OCI-LY3 (cell line): ENCODE measurements at regions not wholly inside any gene's neighbourhood (a gene's known extent, or its start where the extent isn't known, plus 50 kb on each side); places are given as distances from the start of the nearest gene placed in this dataset.
A peak's percentile ranks its signal among the peaks of the same experiment; 100 is the strongest.

Experiments used
- H2AFZ ChIP-seq: fragments of 200-600, 300-600 bp; shearing (Covaris generic); 2 replicates; pipeline ENCODE4 v1.6.0; 2014; ENCODE audit warnings: antibody characterized with exemption, low read depth, low read length
- H3K27ac ChIP-seq: fragments of 200-600, 300-600 bp; sonication (generic); 2 replicates; pipeline ENCODE4 v1.5.1; 2014; ENCODE audit warnings: mild to moderate bottlenecking, low read length, moderate library complexity, mixed read lengths
- H3K27me3 ChIP-seq: fragments of 200-600, 300-600 bp; sonication (generic); 2 replicates; pipeline ENCODE4 v1.6.1; 2014; ENCODE audit warnings: low read depth, low read length, mixed read lengths
- H3K36me3 ChIP-seq: fragments of 200-600, 300-600 bp; sonication (generic); replicated peaks from 2 replicates; pipeline ENCODE3; 2014; ENCODE audit warnings: low read depth, low read length, mixed read lengths
- H3K4me1 ChIP-seq: fragments of 300-600, 200-600 bp; sonication (generic); 2 replicates; pipeline ENCODE4 v1.6.1; 2014; ENCODE audit warnings: low read length, mixed read lengths
- H3K4me2 ChIP-seq: fragments of 200-600, 300-600 bp; sonication (generic); 2 replicates; pipeline ENCODE4 v1.6.1; 2014; ENCODE audit warnings: low read length, mixed read lengths
- H3K4me3 ChIP-seq: fragments of 300-600, 200-600 bp; sonication (generic); 2 replicates; pipeline ENCODE4 v1.5.1; 2014; ENCODE audit warnings: antibody characterized with exemption, mild to moderate bottlenecking, low read length, moderate library complexity
- H3K79me2 ChIP-seq: fragments of 300-600, 200-600 bp; shearing (Covaris generic); 2 replicates; pipeline ENCODE4 v1.6.1; 2014; ENCODE audit warnings: mild to moderate bottlenecking, low read length, mixed read lengths
- H3K9ac ChIP-seq: fragments of 300-600, 200-600 bp; shearing (Covaris generic); 2 replicates; pipeline ENCODE4 v1.6.0; 2014; ENCODE audit warnings: mild to moderate bottlenecking, low read length, moderate library complexity
- H3K9me3 ChIP-seq: fragments of 200-600, 300-600 bp; shearing (Covaris generic); 2 replicates; pipeline ENCODE4 v1.6.1; 2014; ENCODE audit warnings: low read length, mixed read lengths; ENCODE audit not compliant: insufficient read depth
- H4K20me1 ChIP-seq: fragments of 200-600, 300-600 bp; sonication (generic); 2 replicates; pipeline ENCODE4 v1.6.1; 2016; ENCODE audit warnings: low read length, mixed read lengths; ENCODE audit not compliant: insufficient read depth
- EZH2phosphoT487 ChIP-seq: fragments of 200-600 bp; shearing (Covaris generic); IDR thresholded peaks from 2 replicates; pipeline ENCODE4 v1.6.1; 2018; ENCODE audit warnings: antibody characterized with exemption, mixed run types, low read depth
- TF ChIP-seq, protein P1 (sequence below): fragments of 200-600, 300-600 bp; sonication (generic); IDR thresholded peaks from 2 replicates; pipeline ENCODE4 v1.5.1; 2014; ENCODE audit warnings: antibody characterized with exemption, low read length, low read depth

DNA sequence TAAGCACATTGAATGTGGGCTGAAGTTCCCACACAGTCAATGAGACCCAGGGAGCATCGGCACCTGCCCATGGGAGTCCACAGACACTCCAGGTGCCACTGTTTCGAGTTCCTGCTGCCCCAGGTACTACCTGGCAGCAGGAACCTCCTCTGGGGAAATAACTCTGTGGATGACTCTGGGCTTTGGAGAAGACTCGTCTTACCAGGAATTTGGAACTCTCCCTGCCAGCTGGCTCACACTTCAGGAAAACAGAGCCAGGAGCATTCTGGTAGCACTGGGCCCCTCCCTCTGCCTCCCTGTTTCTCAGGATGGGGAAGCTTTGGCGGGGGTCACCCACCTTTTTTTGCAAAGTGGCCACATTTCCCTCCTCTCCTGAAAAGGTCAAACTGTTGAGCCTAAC, 69.5 kb upstream of the MC3R start:
- no peak overlapping the region for H3K9ac ChIP-seq
- H3K4me3 ChIP-seq, result no peak overlapping the region
- no peak overlapping the region for H2AFZ ChIP-seq
- H4K20me1 ChIP-seq, result no peaks in the 10 kb centered on the region
- H3K27ac ChIP-seq, result no peak overlapping the region
- no peak overlapping the region for H3K4me2 ChIP-seq
- H3K36me3 ChIP-seq, result no peaks in the 10 kb centered on the region
- peaks cover 20% of the 10 kb centered on the region; the same call in 1 of the 2 replicates for H3K27me3 ChIP-seq
- TF ChIP-seq, protein P1, sequence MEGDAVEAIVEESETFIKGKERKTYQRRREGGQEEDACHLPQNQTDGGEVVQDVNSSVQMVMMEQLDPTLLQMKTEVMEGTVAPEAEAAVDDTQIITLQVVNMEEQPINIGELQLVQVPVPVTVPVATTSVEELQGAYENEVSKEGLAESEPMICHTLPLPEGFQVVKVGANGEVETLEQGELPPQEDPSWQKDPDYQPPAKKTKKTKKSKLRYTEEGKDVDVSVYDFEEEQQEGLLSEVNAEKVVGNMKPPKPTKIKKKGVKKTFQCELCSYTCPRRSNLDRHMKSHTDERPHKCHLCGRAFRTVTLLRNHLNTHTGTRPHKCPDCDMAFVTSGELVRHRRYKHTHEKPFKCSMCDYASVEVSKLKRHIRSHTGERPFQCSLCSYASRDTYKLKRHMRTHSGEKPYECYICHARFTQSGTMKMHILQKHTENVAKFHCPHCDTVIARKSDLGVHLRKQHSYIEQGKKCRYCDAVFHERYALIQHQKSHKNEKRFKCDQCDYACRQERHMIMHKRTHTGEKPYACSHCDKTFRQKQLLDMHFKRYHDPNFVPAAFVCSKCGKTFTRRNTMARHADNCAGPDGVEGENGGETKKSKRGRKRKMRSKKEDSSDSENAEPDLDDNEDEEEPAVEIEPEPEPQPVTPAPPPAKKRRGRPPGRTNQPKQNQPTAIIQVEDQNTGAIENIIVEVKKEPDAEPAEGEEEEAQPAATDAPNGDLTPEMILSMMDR, result no peak
- H3K9me3 ChIP-seq, result no peaks in the 10 kb centered on the region
- 0 out of 2 replicates have a peak, but pooled peaks cover 2% of the 10 kb centered on the region for H3K4me1 ChIP-seq
- no peaks in the 10 kb centered on the region for H3K79me2 ChIP-seq

DNA sequence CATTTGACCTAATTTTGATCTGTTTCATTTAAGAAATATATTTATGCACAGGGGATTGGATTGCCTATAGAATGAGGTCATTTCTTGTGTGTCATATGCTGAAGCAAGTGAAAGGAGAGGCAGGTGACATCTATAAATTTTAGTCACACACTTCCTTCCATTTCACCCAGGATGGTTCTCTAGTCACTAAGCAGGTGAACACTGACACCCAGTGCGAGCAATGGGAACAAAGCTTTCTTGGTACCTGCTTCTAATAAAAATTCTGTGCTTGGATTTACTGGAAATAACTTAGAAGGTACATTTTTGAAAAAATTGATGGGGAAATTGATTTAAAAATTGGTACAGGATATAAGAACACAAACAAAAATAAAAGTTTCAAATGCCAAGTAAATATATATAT, 66.9 kb upstream of the MC3R start:
- no peak overlapping the region for H2AFZ ChIP-seq
- no peak overlapping the region for H3K4me3 ChIP-seq
- H3K27me3 ChIP-seq, result peaks cover 6% of the 10 kb centered on the region; the same call in 1 of the 2 replicates
- H3K9ac ChIP-seq, result no peak overlapping the region
- no peak overlapping the region for H3K27ac ChIP-seq
- H3K9me3 ChIP-seq, result no peaks in the 10 kb centered on the region
- H3K4me1 ChIP-seq, result 0 out of 2 replicates have a peak, but pooled peaks cover 2% of the 10 kb centered on the region
- H3K4me2 ChIP-seq, result no peak overlapping the region
- TF ChIP-seq, protein P1, result peak; percentile 72
- no peak for TF ChIP-seq EZH2phosphoT487
- no peaks in the 10 kb centered on the region for H4K20me1 ChIP-seq
- H3K79me2 ChIP-seq, result no peaks in the 10 kb centered on the region
- H3K36me3 ChIP-seq, result no peaks in the 10 kb centered on the region

DNA sequence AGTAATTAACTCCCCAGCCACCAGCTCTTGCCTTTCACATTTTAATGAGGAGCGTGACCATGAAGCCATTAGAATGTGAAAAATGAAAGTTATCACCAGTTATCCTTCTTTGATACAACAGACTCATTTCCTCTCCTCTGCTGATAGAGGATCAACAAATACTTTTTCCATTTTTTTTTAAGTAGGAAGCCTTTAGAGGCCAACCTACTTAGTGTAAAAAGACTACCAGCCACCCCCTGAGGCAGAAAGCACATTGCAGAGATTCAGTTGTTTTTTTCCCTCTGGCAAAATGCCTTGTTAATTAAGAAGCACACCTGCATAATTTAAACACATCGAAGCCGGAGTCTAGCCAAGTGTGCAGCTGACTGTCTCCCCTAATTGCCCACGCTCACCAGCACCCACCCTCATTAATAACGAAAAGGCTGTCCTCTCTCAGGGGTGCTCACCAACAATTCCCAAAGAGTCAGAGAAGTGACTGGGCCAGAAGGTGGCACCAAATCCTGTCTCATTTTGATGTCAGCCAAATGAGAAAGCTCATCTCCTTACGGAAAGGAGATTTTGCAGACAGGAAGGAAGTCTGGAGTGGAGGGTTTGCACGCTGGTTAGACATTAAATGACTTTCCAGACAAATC, 60.9 kb upstream of the MC3R start:
- no peaks in the 10 kb centered on the region for H3K9me3 ChIP-seq
- no peak overlapping the region for H3K9ac ChIP-seq
- H3K36me3 ChIP-seq, result no peaks in the 10 kb centered on the region
- TF ChIP-seq EZH2phosphoT487, result no peak
- TF ChIP-seq, protein P1, result peak; percentile 57
- no peaks in the 10 kb centered on the region for H3K79me2 ChIP-seq
- H3K4me3 ChIP-seq, result no peak overlapping the region
- H3K27me3 ChIP-seq, result no peaks in the 10 kb centered on the region; the same call in 1 of the 2 replicates
- no peak overlapping the region for H3K4me2 ChIP-seq
- H3K4me1 ChIP-seq, result no peaks in the 10 kb centered on the region
- no peak overlapping the region for H2AFZ ChIP-seq
- H4K20me1 ChIP-seq, result no peaks in the 10 kb centered on the region
- H3K27ac ChIP-seq, result no peak overlapping the region

DNA sequence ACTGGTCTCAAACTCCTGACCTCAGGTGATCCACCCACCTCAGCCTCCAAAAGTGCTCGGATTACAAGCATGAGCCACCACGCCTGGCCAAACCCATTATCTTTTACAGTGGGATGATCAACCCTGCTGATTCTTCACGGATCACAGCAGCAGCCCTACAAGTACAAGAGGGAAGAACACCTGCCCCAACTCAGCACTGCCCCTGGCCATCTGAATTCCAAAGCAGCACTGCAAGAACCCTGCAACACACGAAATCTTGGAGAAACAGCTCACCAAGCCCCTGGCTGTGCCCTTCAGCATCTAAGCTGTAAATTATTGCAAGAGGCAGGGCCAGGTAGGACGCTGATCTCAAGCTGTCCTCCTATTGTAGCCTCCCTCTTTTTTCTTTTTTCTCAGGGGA, 54.5 kb upstream of the MC3R start:
- Histone ChIP-seq H3K79me2 (no peaks in the 10 kb centered on the region), H3K27me3 (peaks cover 11% of the 10 kb centered on the region; the same call in 1 of the 2 replicates), H3K27ac (no peak overlapping the region), H3K36me3 (no peaks in the 10 kb centered on the region), H3K9me3 (no peaks in the 10 kb centered on the region), H3K4me1 (no peaks in the 10 kb centered on the region), H3K4me3 (no peak overlapping the region), H3K9ac (no peak overlapping the region), H4K20me1 (no peaks in the 10 kb centered on the region), H3K4me2 (no peak overlapping the region), H2AFZ (no peak overlapping the region)
- TF ChIP-seq, protein P1, result no peak
- TF ChIP-seq EZH2phosphoT487, result no peak
